Loucy (cell line): ENCODE measurements at regions not wholly inside any gene's neighbourhood (a gene's known extent, or its start where the extent isn't known, plus 50 kb on each side); places are given as distances from the start of the nearest gene placed in this dataset.
"Not testable (repeated sequence)": the region's sequence is repeated elsewhere in the genome, so short reads cannot be mapped to it uniquely, and the experiment has no call there.

ENCODE experiments used
- H2AFZ ChIP-seq: fragments of 200-600 bp; sonication (generic); 2 replicates; pipeline ENCODE4 v1.6.0; 2016; ENCODE audit warnings: antibody characterized with exemption, mild to moderate bottlenecking, low read length, moderate library complexity
- H3F3A ChIP-seq: fragments of 200-600 bp; 2 replicates; pipeline ENCODE4 v1.6.0; 2016; ENCODE audit warnings: antibody characterized with exemption, low read depth, mild to moderate bottlenecking
- H3K27me3 ChIP-seq: fragments of 200-600 bp; sonication (generic); 2 replicates; pipeline ENCODE4 v1.6.1; 2014; ENCODE audit warnings: low read length, mild to moderate bottlenecking; ENCODE audit not compliant: insufficient read depth, poor library complexity, severe bottlenecking
- H3K36me3 ChIP-seq: fragments of 200-600 bp; sonication (generic); 2 replicates; pipeline ENCODE4 v1.6.1; 2016; ENCODE audit warnings: low read length; ENCODE audit not compliant: insufficient read depth
- H3K4me1 ChIP-seq: fragments of 200-600 bp; sonication (generic); 2 replicates; pipeline ENCODE4 v1.5.1; 2014; ENCODE audit warnings: low read length, mild to moderate bottlenecking; ENCODE audit not compliant: insufficient read depth, poor library complexity, severe bottlenecking
- H3K4me2 ChIP-seq: fragments of 200-600 bp; sonication (generic); 2 replicates; pipeline ENCODE4 v1.6.0; 2014; ENCODE audit warnings: antibody characterized with exemption, low read length, low read depth, mild to moderate bottlenecking; ENCODE audit not compliant: poor library complexity, severe bottlenecking
- H3K4me3 ChIP-seq: fragments of 200-600 bp; sonication (generic); 2 replicates; pipeline ENCODE4 v1.5.1; 2014; ENCODE audit warnings: low read length, mild to moderate bottlenecking, mixed read lengths; ENCODE audit not compliant: poor library complexity, severe bottlenecking
- H3K79me2 ChIP-seq: fragments of 200-600 bp; sonication (generic); 2 replicates; pipeline ENCODE4 v1.6.1; 2014; ENCODE audit warnings: low read length; ENCODE audit not compliant: insufficient read depth
- H3K9ac ChIP-seq: fragments of 200-600 bp; sonication (generic); 2 replicates; pipeline ENCODE4 v1.6.0; 2014; ENCODE audit warnings: mild to moderate bottlenecking, low read depth, low read length, moderate library complexity; ENCODE audit not compliant: poor library complexity, severe bottlenecking
- H3K9me2 ChIP-seq: fragments of 200-600 bp; sonication (generic); replicated peaks from 2 replicates; pipeline ENCODE4 v1.6.1; 2016; ENCODE audit warnings: low read depth, low read length, mixed read lengths
- H3K9me3 ChIP-seq: fragments of 200-600 bp; sonication (generic); 2 replicates; pipeline ENCODE4 v1.6.1; 2014; ENCODE audit warnings: mild to moderate bottlenecking, antibody characterized with exemption, low read length, low read depth; ENCODE audit not compliant: insufficient read depth
- H4K20me1 ChIP-seq: fragments of 200-600 bp; sonication (generic); 2 replicates; pipeline ENCODE4 v1.6.0; 2014; ENCODE audit warnings: antibody characterized with exemption, low read length, mild to moderate bottlenecking; ENCODE audit not compliant: insufficient read depth, poor library complexity, severe bottlenecking
- CTCF ChIP-seq: fragments of 200-600 bp; sonication (generic); conservative IDR thresholded peaks from 2 replicates; pipeline ENCODE4 v1.5.1; 2014; ENCODE audit warnings: mild to moderate bottlenecking, antibody characterized with exemption, low read length
- EZH2phosphoT487 ChIP-seq: fragments of 200-600 bp; IDR thresholded peaks from 2 replicates; pipeline ENCODE4 v1.6.1; 2018; ENCODE audit warnings: antibody characterized with exemption, mild to moderate bottlenecking, moderate library complexity, borderline replicate concordance

GRCh38 chrX:39430551-39430950, 629.3 kb downstream of the MID1IP1 start:
- H3K79me2 ChIP-seq = no peaks in the 10 kb centered on the region
- no peak overlapping the region for H3K9ac ChIP-seq
- peaks cover 4% of the 10 kb centered on the region for H3K4me1 ChIP-seq

GRCh38 chrX:39431893-39432292, 630.6 kb downstream of the MID1IP1 start:
- H3K27me3 ChIP-seq = no peaks in the 10 kb centered on the region
- no peak for TF ChIP-seq CTCF
- no peak for TF ChIP-seq EZH2phosphoT487
- no peaks in the 10 kb centered on the region for H3K9me2 ChIP-seq
- H4K20me1 ChIP-seq = no peaks in the 10 kb centered on the region
- H3K9me3 ChIP-seq = no peaks in the 10 kb centered on the region
- H3K9ac ChIP-seq = no peak overlapping the region
- H3F3A ChIP-seq = no peaks in the 10 kb centered on the region
- H3K4me2 ChIP-seq = no peak overlapping the region
- H3K4me1 ChIP-seq = peaks cover 4% of the 10 kb centered on the region
- H3K4me3 ChIP-seq = no peak overlapping the region
- H3K36me3 ChIP-seq = no peaks in the 10 kb centered on the region
- no peak overlapping the region for H2AFZ ChIP-seq
- H3K79me2 ChIP-seq = no peaks in the 10 kb centered on the region

More at GRCh38 chrX:39430551-39430950, 629.3 kb downstream of the MID1IP1 start:
- Histone ChIP-seq H2AFZ (no peak overlapping the region), H3K9me2 (no peaks in the 10 kb centered on the region), H4K20me1 (no peaks in the 10 kb centered on the region), H3K27me3 (no peaks in the 10 kb centered on the region), H3K9me3 (no peaks in the 10 kb centered on the region), H3K36me3 (no peaks in the 10 kb centered on the region), H3K4me3 (no peak overlapping the region), H3K4me2 (no peak overlapping the region), H3F3A (no peaks in the 10 kb centered on the region)
- TF ChIP-seq EZH2phosphoT487 (no peak), CTCF (no peak)

GRCh38 chrX:39434671-39435070, 633.4 kb downstream of the MID1IP1 start:
- H3K4me3 ChIP-seq, H3K9ac ChIP-seq, H4K20me1 ChIP-seq, H3K4me1 ChIP-seq, H3K36me3 ChIP-seq, H3K27me3 ChIP-seq, H3K9me3 ChIP-seq, H3F3A ChIP-seq, H3K79me2 ChIP-seq, H3K4me2 ChIP-seq, H2AFZ ChIP-seq, H3K9me2 ChIP-seq: not testable (repeated sequence)

GRCh38 chrX:39436538-39436937, 635.3 kb downstream of the MID1IP1 start:
- not testable (repeated sequence) for H3K36me3 ChIP-seq, H3K9me2 ChIP-seq, H3K9ac ChIP-seq, H3F3A ChIP-seq, H2AFZ ChIP-seq, H3K4me2 ChIP-seq, H4K20me1 ChIP-seq, H3K9me3 ChIP-seq, H3K27me3 ChIP-seq, H3K4me3 ChIP-seq, H3K79me2 ChIP-seq
- peaks cover 16% of the 10 kb centered on the region for H3K4me1 ChIP-seq
